Suprapubic skin (tissue), 4 donors: ENCODE measurements at regions not wholly inside any gene's neighbourhood (a gene's known extent, or its start where the extent isn't known, plus 50 kb on each side); places are given as distances from the start of the nearest gene placed in this dataset.

Experiments
- DNase-seq, 2 donors: peaks; one replicate each; pipeline ENCODE4 v3.0.0-alpha.2; 2019; ENCODE audit warnings: low spot score in 2 of 2
- H3K27ac ChIP-seq: fragments of 200-600 bp; sonication (generic); one replicate; pipeline ENCODE4 v1.5.1; 2019
- H3K27me3 ChIP-seq: fragments of 200-600 bp; sonication (generic); one replicate; pipeline ENCODE4 v1.5.1; 2019
- H3K36me3 ChIP-seq: fragments of 200-600 bp; sonication (generic); one replicate; pipeline ENCODE4 v1.5.1; 2019
- H3K4me1 ChIP-seq: fragments of 200-600 bp; sonication (generic); one replicate; pipeline ENCODE4 v1.5.1; 2019
- H3K4me3 ChIP-seq: fragments of 200-600 bp; sonication (generic); one replicate; pipeline ENCODE4 v1.5.1; 2019; ENCODE audit warnings: mild to moderate bottlenecking
- H3K9me3 ChIP-seq: fragments of 200-600 bp; sonication (generic); one replicate; pipeline ENCODE4 v1.5.1; 2019
- EP300 ChIP-seq: sonication (generic); formaldehyde crosslinking; IDR thresholded peaks from one replicate; pipeline ENCODE4 v1.6.1; 2017; ENCODE audit warnings: antibody characterized with exemption
- POLR2A ChIP-seq, 2 donors: fragments of 450-650 bp; IDR thresholded peaks; one replicate each; pipeline ENCODE4 v1.6.1; 2017; ENCODE audit warnings: antibody characterized with exemption in 2 of 2, mild to moderate bottlenecking in 2 of 2, moderate library complexity in 2 of 2
- POLR2AphosphoS5 ChIP-seq, 3 donors: sonication (generic); formaldehyde crosslinking; IDR thresholded peaks; one replicate each; pipeline ENCODE4 v1.6.1; 2017; ENCODE audit warnings: antibody characterized with exemption in 3 of 3
- WGBS: methylation state at CpG from one replicate; pipeline ENCODE4 v1.1.5; 2018; 5-methylcytosine and 5-hydroxymethylcytosine counted together
- TF ChIP-seq, protein P1 (sequence below), 2 donors: fragments of 200-600 bp in 1 of 2; fragments of 450-650 bp in 1 of 2; sonication (generic) in 1 of 2; IDR thresholded peaks; one replicate each; pipeline ENCODE4 v1.5.1; 2016 to 2019; ENCODE audit warnings: antibody characterized with exemption in 2 of 2, mild to moderate bottlenecking in 1 of 2, moderate library complexity in 1 of 2

DNA sequence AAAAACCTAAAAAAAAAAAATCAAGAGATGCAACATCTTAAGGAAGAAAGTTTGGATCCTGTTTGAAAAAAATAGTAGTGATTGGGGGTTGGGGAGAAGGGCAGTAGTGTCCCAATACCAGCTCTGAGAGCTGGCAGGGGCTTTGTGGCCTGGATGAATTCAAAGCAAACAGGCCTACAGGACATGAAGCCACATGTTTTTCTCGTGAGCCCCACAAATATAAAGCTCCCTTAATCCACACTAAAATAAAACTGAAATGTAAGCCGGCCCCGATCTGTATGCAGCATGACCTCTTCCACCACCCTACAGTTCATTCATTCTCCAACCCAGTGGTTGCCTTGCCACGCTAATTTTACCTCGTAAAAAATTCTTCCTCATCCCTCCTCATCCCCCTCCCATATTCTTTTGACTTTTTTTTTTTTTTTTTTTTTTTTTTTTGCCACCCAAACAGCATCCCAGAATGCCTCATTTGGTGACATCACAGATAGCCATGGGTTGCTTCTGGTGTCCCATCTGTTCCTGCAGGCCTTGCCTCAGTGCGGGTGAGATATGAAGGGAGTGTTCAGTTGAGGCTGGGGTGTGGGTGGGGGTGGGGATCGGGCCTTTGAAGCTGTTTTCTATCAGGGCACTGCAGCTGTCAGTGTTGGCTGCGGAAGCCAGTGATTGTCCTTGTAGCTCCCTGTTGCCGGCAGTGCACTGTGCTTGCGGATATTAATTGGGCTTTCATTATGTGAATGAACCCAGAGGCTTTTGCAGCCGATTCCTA is 81.6 kb upstream of the NFIB start:
- H3K9me3 ChIP-seq, result peaks cover 5% of the 10 kb centered on the region
- H3K27ac ChIP-seq, result no peak overlapping the region
- peaks cover 8% of the 10 kb centered on the region for H3K4me1 ChIP-seq
- TF ChIP-seq POLR2AphosphoS5 (IDR thresholded peaks at IDR 0.05) (no peak), POLR2A (IDR thresholded peaks at IDR 0.05) (no peak), EP300 (no peak)
- TF ChIP-seq, protein P1, sequence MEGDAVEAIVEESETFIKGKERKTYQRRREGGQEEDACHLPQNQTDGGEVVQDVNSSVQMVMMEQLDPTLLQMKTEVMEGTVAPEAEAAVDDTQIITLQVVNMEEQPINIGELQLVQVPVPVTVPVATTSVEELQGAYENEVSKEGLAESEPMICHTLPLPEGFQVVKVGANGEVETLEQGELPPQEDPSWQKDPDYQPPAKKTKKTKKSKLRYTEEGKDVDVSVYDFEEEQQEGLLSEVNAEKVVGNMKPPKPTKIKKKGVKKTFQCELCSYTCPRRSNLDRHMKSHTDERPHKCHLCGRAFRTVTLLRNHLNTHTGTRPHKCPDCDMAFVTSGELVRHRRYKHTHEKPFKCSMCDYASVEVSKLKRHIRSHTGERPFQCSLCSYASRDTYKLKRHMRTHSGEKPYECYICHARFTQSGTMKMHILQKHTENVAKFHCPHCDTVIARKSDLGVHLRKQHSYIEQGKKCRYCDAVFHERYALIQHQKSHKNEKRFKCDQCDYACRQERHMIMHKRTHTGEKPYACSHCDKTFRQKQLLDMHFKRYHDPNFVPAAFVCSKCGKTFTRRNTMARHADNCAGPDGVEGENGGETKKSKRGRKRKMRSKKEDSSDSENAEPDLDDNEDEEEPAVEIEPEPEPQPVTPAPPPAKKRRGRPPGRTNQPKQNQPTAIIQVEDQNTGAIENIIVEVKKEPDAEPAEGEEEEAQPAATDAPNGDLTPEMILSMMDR (IDR thresholded peaks at IDR 0.05), result no peak
- H3K4me3 ChIP-seq, result no peak overlapping the region
- H3K36me3 ChIP-seq, result no peaks in the 10 kb centered on the region
- no peak for DNase-seq
- 86% methylated on average over 11 of the region's 11 CpGs for WGBS
- H3K27me3 ChIP-seq, result no peaks in the 10 kb centered on the region

DNA sequence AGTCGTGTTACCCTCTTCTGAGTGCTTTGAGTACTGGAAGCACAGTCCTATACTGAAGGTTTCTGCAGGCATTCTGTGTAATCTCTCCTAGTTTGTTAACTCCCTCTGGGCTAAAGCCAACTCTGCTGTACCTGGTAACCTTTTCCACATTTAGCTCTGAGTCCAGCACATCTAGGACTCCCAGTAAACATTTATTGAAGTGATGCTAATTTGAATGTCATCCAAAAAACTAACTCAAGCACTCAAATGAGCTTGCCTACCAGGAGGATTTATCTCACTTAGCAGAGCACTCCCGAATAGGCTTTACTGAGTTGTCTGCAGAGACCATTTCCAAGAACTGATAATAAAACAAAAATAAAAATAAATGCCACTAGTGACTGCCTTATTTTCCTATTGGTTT is 79.5 kb upstream of the NFIB start:
- Histone ChIP-seq H3K4me3 (no peak overlapping the region), H3K27me3 (no peaks in the 10 kb centered on the region), H3K4me1 (no peaks in the 10 kb centered on the region), H3K36me3 (no peaks in the 10 kb centered on the region), H3K27ac (no peak overlapping the region), H3K9me3 (peaks cover 5% of the 10 kb centered on the region)
- TF ChIP-seq, protein P1 (IDR thresholded peaks at IDR 0.05), result no peak
- TF ChIP-seq EP300, result no peak
- no peak for TF ChIP-seq POLR2AphosphoS5 (IDR thresholded peaks at IDR 0.05)
- no peak for TF ChIP-seq POLR2A (IDR thresholded peaks at IDR 0.05)
- DNase-seq, result no peak
- 86% methylated on average over 2 of the region's 2 CpGs for WGBS

DNA sequence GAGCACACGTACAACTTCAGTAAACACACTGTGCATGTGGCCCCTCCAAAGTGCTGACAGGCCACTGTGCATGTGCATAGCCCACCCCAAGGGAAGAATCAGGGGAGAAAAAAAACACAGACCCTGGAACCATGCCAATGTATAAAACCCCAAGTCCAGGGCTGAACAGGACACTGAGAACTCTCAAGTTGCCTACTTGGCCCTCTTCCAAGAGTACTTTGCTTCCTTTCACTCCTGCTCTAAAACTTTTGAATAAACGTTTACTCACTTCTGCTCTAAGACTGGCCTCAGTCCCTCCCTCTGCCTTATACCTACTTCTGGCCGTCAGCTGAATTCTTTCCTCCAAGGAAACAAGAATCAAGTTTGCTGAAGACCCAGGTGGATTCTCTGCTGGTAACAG is 77.7 kb upstream of the NFIB start:
- Histone ChIP-seq H3K4me1 (no peaks in the 10 kb centered on the region), H3K27me3 (no peaks in the 10 kb centered on the region), H3K27ac (no peak overlapping the region), H3K9me3 (peaks cover 5% of the 10 kb centered on the region), H3K36me3 (no peaks in the 10 kb centered on the region), H3K4me3 (no peak overlapping the region)
- TF ChIP-seq POLR2AphosphoS5 (IDR thresholded peaks at IDR 0.05) (no peak), EP300 (no peak), POLR2A (IDR thresholded peaks at IDR 0.05) (no peak)
- TF ChIP-seq, protein P1 (IDR thresholded peaks at IDR 0.05), result no peak
- no peak for DNase-seq
- WGBS, result 70% methylated on average over 3 of the region's 3 CpGs

- Histone ChIP-seq H3K27ac (no peak overlapping the region), H3K4me3 (no peak overlapping the region), H3K4me1 (no peaks in the 10 kb centered on the region), H3K27me3 (no peaks in the 10 kb centered on the region), H3K36me3 (no peaks in the 10 kb centered on the region), H3K9me3 (peaks cover 5% of the 10 kb centered on the region)
- TF ChIP-seq POLR2AphosphoS5 (IDR thresholded peaks at IDR 0.05), result no peak
- TF ChIP-seq POLR2A (IDR thresholded peaks at IDR 0.05), result no peak
- TF ChIP-seq, protein P1 (IDR thresholded peaks at IDR 0.05), result no peak
- TF ChIP-seq EP300, result no peak
- 73% methylated on average over 2 of the region's 2 CpGs for WGBS
- no peak for DNase-seq
Observed at GRCh38 chr9:14389657-14390056, 75.7 kb upstream of the NFIB start.

- H3K4me1 ChIP-seq, result no peaks in the 10 kb centered on the region
- 74% methylated on average over 1 of the region's 1 CpG for WGBS
- no peaks in the 10 kb centered on the region for H3K27me3 ChIP-seq
- TF ChIP-seq EP300 (no peak), POLR2A (IDR thresholded peaks at IDR 0.05) (no peak)
- no peak overlapping the region for H3K27ac ChIP-seq
- H3K4me3 ChIP-seq, result no peak overlapping the region
- H3K36me3 ChIP-seq, result no peaks in the 10 kb centered on the region
- no peak for DNase-seq
- H3K9me3 ChIP-seq, result peaks cover 5% of the 10 kb centered on the region
Observed at GRCh38 chr9:14389146-14389545, 75.2 kb upstream of the NFIB start.

DNA sequence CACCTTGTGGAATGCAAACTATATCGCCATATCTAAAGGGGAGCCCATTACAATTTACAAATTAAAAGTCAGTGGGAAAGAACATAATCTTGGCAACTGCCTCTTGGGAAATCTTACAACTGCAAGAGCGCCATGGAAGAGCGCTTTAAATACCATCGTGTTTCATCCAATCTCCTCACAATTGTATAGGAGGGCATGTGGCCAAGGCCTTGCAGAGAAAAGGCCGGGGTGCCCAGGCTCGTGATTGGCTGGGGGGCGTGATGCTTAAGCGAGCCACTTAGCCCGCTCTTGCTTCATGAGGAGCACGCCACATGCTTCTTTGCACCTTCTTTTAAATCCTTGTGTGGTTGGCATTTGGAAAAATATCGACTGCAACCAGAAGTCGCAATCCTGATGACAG is 69.8 kb upstream of the NFIB start:
- Histone ChIP-seq H3K27ac (no peak overlapping the region), H3K27me3 (no peaks in the 10 kb centered on the region), H3K9me3 (no peaks in the 10 kb centered on the region), H3K4me1 (no peaks in the 10 kb centered on the region), H3K4me3 (no peak overlapping the region), H3K36me3 (no peaks in the 10 kb centered on the region)
- TF ChIP-seq, protein P1 (IDR thresholded peaks at IDR 0.05), result no peak
- no peak for TF ChIP-seq EP300
- TF ChIP-seq POLR2AphosphoS5 (IDR thresholded peaks at IDR 0.05), result no peak
- DNase-seq, result no peak
- WGBS, result 90% methylated on average over 12 of the region's 12 CpGs
